Gastrocnemius medialis (tissue), 4 donors: ENCODE measurements at regions not wholly inside any gene's neighbourhood (a gene's known extent, or its start where the extent isn't known, plus 50 kb on each side); places are given as distances from the start of the nearest gene placed in this dataset.

Experiments
- ATAC-seq, 2 donors: fragments of 150-250 bp; one replicate each; pipeline ENCODE4 v1.9.1; 2016
- DNase-seq, 2 donors: peaks; one replicate each; pipeline ENCODE4 v3.0.0-alpha.2; 2019
- H3K27ac ChIP-seq, 4 donors: fragments of 200-600 bp; sonication (generic); 1 replicate in 1 of 4; 2 replicates in 3 of 4; pipeline ENCODE4 v1.5.1; 2016 to 2018; ENCODE audit warnings: mild to moderate bottlenecking in 2 of 4, moderate library complexity in 1 of 4
- H3K27me3 ChIP-seq, 3 donors: fragments of 200-600 bp; sonication (generic) in 2 of 3; 1 replicate in 1 of 3; 2 replicates in 2 of 3; pipeline versions ENCODE4 v1.5.1 to v1.6.0; 2016 to 2019; ENCODE audit warnings: mild to moderate bottlenecking in 1 of 3, moderate library complexity in 1 of 3
- H3K36me3 ChIP-seq, 2 donors: fragments of 200-600 bp; sonication (generic) in 1 of 2; one replicate each; pipeline ENCODE4 v1.5.1; 2017 to 2018
- H3K4me1 ChIP-seq, 2 donors: fragments of 200-600 bp; sonication (generic) in 1 of 2; one replicate each; pipeline ENCODE4 v1.5.1; 2016 to 2017; ENCODE audit warnings: mild to moderate bottlenecking in 2 of 2
- H3K4me3 ChIP-seq, 4 donors: fragments of 200-600 bp; sonication (generic) in 3 of 4; 1 replicate in 1 of 4; 2 replicates in 3 of 4; pipeline ENCODE4 v1.5.1; 2016 to 2019; ENCODE audit warnings: mild to moderate bottlenecking in 2 of 4
- H3K9me3 ChIP-seq, 3 donors: fragments of 200-600 bp; sonication (generic) in 2 of 3; 1 replicate in 1 of 3; 2 replicates in 2 of 3; pipeline ENCODE4 v1.5.1; 2016 to 2019
- POLR2A ChIP-seq, 2 donors: fragments of 450-650 bp; IDR thresholded peaks; one replicate each; pipeline ENCODE4 v1.6.1; 2017; ENCODE audit warnings: antibody characterized with exemption in 2 of 2, mild to moderate bottlenecking in 2 of 2, moderate library complexity in 2 of 2
- in situ Hi-C, 4 donors: fragments of 200-750 bp; cut with MboI; loops; one replicate each; pipeline versions ENCODE4 v1.15.0 to v1.8.0; 2017; ENCODE audit warnings: low sequenced_read_pairs in 4 of 4
- intact Hi-C: fragments of 100-400 bp; cut with DNase I; formaldehyde crosslinking; loops from one replicate; pipeline ENCODE4 v1.15.1; 2023; ENCODE audit warnings: low total_unique reads
- TF ChIP-seq, protein P1 (sequence below), 5 experiments: fragments of 450-650 bp in 3 of 5; fragments of 200-600 bp in 2 of 5; sonication (generic) in 2 of 5; IDR thresholded peaks in 4 of 5; conservative IDR thresholded peaks in 1 of 5; 1 replicate in 4 of 5; 2 replicates in 1 of 5; pipeline ENCODE4 v1.5.1; 2016 to 2019; ENCODE audit warnings: antibody characterized with exemption in 5 of 5, mild to moderate bottlenecking in 3 of 5, moderate library complexity in 3 of 5

DNA sequence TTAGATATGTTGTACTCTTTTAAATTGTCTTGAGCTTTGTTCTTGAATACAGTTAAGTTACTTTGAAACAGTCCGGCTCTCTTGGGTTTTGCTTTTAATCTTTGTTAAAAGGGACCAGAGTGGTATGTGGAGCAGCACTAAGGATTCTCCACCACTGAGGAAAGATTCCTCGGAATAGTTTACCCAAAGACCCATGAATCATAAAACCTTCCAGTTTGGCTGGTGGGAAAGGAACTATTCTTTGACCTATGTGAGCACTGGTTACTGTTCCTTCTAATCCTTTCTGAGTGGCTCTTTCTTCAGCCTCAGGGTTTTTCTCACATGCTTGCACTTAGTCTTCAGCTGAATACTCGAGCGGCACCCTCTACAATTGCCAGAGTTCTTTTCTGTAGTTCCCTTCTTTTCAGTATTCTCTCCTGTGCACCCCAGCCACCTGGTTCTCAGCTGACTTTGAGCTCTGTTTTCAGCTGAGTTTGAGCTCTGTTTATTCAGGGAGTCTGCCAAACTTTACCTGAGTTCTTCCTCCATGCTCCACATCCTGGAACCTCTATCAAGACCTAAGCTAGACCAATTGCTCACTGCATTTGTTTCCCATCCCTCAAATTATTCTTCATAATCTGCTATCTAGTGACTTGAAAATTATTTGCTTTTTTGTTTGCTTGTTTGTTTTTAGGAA lies 253.8 kb upstream of the PLXNA2 start:
- no peak for TF ChIP-seq POLR2A (IDR thresholded peaks at IDR 0.05)
- TF ChIP-seq, protein P1, sequence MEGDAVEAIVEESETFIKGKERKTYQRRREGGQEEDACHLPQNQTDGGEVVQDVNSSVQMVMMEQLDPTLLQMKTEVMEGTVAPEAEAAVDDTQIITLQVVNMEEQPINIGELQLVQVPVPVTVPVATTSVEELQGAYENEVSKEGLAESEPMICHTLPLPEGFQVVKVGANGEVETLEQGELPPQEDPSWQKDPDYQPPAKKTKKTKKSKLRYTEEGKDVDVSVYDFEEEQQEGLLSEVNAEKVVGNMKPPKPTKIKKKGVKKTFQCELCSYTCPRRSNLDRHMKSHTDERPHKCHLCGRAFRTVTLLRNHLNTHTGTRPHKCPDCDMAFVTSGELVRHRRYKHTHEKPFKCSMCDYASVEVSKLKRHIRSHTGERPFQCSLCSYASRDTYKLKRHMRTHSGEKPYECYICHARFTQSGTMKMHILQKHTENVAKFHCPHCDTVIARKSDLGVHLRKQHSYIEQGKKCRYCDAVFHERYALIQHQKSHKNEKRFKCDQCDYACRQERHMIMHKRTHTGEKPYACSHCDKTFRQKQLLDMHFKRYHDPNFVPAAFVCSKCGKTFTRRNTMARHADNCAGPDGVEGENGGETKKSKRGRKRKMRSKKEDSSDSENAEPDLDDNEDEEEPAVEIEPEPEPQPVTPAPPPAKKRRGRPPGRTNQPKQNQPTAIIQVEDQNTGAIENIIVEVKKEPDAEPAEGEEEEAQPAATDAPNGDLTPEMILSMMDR (IDR thresholded peaks at IDR 0.05 in 4 of 5, conservative IDR thresholded peaks at IDR 0.05 in 1 of 5): no peak
- Histone ChIP-seq H3K4me3 (no peak overlapping the region), H3K9me3 (no peaks in the 10 kb centered on the region), H3K27ac (no peak overlapping the region), H3K36me3 (no peaks in the 10 kb centered on the region), H3K27me3 (no peaks in the 10 kb centered on the region), H3K4me1 (no peaks in the 10 kb centered on the region)
- intact Hi-C loops: no loop called here
- DNase-seq (no peak), ATAC-seq (no peak)
- in situ Hi-C loops: no loop called here

DNA sequence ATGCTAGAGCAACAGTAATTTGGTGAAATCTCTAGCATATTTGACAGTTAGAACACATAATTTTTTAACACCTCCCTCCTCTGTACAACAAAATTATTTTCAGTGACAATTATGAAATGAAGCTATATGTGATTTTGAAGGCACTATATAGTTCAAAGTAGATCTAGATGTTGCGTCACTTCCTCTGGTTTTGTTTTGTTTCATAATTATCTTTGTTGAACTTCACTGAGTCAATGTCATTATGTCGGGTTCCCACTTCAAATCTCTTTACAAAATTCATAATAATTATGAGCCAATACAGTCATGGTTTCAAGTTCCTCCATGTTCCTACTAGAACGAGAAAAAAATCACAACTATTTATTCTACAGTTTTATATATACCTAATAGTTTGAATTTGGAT lies 254.8 kb upstream of the PLXNA2 start:
- Histone ChIP-seq H3K36me3 (no peaks in the 10 kb centered on the region), H3K27me3 (no peaks in the 10 kb centered on the region), H3K4me1 (no peaks in the 10 kb centered on the region), H3K4me3 (no peak overlapping the region), H3K27ac (no peak overlapping the region), H3K9me3 (no peaks in the 10 kb centered on the region)
- TF ChIP-seq POLR2A (IDR thresholded peaks at IDR 0.05): no peak
- TF ChIP-seq, protein P1 (IDR thresholded peaks at IDR 0.05 in 4 of 5, conservative IDR thresholded peaks at IDR 0.05 in 1 of 5): no peak
- in situ Hi-C loops (no loop called here), intact Hi-C loops (no loop called here)
- no peak for DNase-seq
- no peak for ATAC-seq

DNA sequence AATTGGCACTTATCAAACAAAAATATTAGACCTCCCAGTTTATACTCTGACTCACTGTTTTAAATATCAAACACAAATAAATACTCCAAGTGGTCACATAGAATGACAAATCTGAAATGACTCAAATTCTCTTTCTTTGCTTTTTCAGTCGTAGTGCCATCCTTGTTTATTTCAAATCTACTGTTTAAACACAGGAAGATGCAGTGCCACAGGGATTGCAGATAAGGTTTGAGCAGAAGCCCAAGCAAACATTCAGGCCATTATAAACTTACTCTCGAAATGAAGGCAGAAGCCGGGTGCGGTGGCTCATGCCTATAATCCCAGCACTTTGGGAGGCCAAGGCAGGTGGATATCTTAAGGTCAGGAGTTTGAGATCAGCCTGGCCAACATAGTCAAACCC lies 255.4 kb upstream of the PLXNA2 start:
- no peaks in the 10 kb centered on the region for H3K9me3 ChIP-seq
- H3K4me3 ChIP-seq: no peak overlapping the region
- no peaks in the 10 kb centered on the region for H3K4me1 ChIP-seq
- no peak overlapping the region for H3K27ac ChIP-seq
- intact Hi-C loops: no loop called here
- H3K27me3 ChIP-seq: no peaks in the 10 kb centered on the region
- ATAC-seq (no peak), DNase-seq (no peak)
- in situ Hi-C loops: no loop called here
- no peaks in the 10 kb centered on the region for H3K36me3 ChIP-seq
- TF ChIP-seq POLR2A (IDR thresholded peaks at IDR 0.05): no peak
- TF ChIP-seq, protein P1 (IDR thresholded peaks at IDR 0.05 in 4 of 5, conservative IDR thresholded peaks at IDR 0.05 in 1 of 5): no peak

DNA sequence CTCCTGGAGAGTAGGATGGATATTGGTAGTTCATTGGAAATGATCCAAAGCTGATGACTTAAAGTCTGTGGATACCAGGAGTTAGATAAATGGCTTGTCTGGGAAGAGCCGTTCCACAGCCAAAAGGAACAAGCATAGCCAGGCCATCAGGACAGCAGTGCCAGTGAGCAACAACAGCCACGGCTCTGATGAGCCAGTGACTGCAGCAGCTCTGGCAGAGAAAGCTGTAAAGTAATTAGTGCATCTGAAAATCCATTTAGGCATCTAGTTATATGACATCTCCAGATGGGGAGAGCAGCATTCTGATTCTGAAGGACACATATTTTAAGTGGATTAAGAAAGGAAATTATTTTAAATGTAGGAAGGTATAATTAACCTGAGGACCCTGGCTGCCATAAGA lies 256.2 kb upstream of the PLXNA2 start:
- no peaks in the 10 kb centered on the region for H3K9me3 ChIP-seq
- ATAC-seq (no peak), DNase-seq (no peak)
- TF ChIP-seq, protein P1 (IDR thresholded peaks at IDR 0.05 in 4 of 5, conservative IDR thresholded peaks at IDR 0.05 in 1 of 5): no peak
- no peak for TF ChIP-seq POLR2A (IDR thresholded peaks at IDR 0.05)
- no peak overlapping the region for H3K27ac ChIP-seq
- H3K27me3 ChIP-seq: no peaks in the 10 kb centered on the region
- no peaks in the 10 kb centered on the region for H3K36me3 ChIP-seq
- no peaks in the 10 kb centered on the region for H3K4me1 ChIP-seq
- H3K4me3 ChIP-seq: no peak overlapping the region
- intact Hi-C loops: no loop called here
- in situ Hi-C loops: no loop called here

DNA sequence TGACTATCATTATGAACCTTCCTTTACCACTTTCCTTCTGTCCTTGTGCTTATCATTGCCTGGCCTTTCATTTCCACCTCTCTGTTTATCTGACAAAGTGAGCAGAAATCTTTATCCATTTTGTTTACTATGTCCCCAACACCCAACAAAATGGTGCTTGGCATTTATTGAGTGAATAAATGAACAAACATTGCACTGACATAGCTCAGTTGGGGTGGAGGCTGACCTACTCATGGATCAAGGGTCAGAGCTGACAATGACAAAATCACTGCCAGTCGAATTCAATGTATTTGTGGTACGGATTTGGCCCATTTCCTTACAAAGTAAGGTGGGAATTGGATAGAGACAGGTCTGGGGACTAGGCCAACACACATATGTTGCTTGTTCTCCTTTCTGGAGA lies 257.4 kb upstream of the PLXNA2 start:
- TF ChIP-seq, protein P1 (IDR thresholded peaks at IDR 0.05 in 4 of 5, conservative IDR thresholded peaks at IDR 0.05 in 1 of 5): no peak
- TF ChIP-seq POLR2A (IDR thresholded peaks at IDR 0.05): no peak
- H3K9me3 ChIP-seq: no peaks in the 10 kb centered on the region
- intact Hi-C loops: no loop called here

More for the DNA sequence above, 257.4 kb upstream of the PLXNA2 start:
- Histone ChIP-seq H3K27me3 (no peaks in the 10 kb centered on the region), H3K36me3 (no peaks in the 10 kb centered on the region), H3K27ac (no peak overlapping the region), H3K4me3 (no peak overlapping the region), H3K4me1 (no peaks in the 10 kb centered on the region)
- DNase-seq (no peak), ATAC-seq (no peak)
- in situ Hi-C loops: no loop called here
